HEK293T (cell line): ENCODE measurements at regions not wholly inside any gene's neighbourhood (a gene's known extent, or its start where the extent isn't known, plus 50 kb on each side); places are given as distances from the start of the nearest gene placed in this dataset.

Experiments
- CTCF ChIA-PET: fragments of 350-600 bp; formaldehyde crosslinking; extraction: SDS; loops from one replicate; lab custom pipeline; 2021; ENCODE audit warnings: antibody characterized with exemption, inconsistent platforms; lab: Yijun Ruan, JAX
- POLR2A ChIA-PET: fragments of 350-600 bp; formaldehyde crosslinking; extraction: SDS; loops from one replicate; lab custom pipeline; 2020; ENCODE audit warnings: antibody characterized with exemption, inconsistent platforms; lab: Yijun Ruan, JAX
- DNase-seq: peaks from one replicate; pipeline ENCODE4 v3.0.0; 2012; ENCODE audit warnings: mixed read lengths; ENCODE audit errors: extremely low spot score
- ARNT ChIP-seq: fragments of 450-650 bp; IDR thresholded peaks from 2 replicates; pipeline ENCODE4 v1.6.1; 2017; ENCODE audit warnings: mild to moderate bottlenecking
- BHLHE40 ChIP-seq: fragments of 450-650 bp; IDR thresholded peaks from 2 replicates; pipeline ENCODE4 v1.6.1; 2016; ENCODE audit warnings: mild to moderate bottlenecking, moderate library complexity, borderline replicate concordance
- CTBP1 ChIP-seq: fragments of 450-650 bp; IDR thresholded peaks from 2 replicates; pipeline ENCODE4 v1.6.1; 2016; ENCODE audit warnings: borderline replicate concordance
- ELF4 ChIP-seq: fragments of 450-650 bp; IDR thresholded peaks from 2 replicates; pipeline ENCODE4 v1.6.1; 2017; ENCODE audit warnings: antibody characterized with exemption
- FOXA1 ChIP-seq: fragments of 450-650 bp; IDR thresholded peaks from 2 replicates; pipeline ENCODE4 v1.6.1; 2016; ENCODE audit warnings: mild to moderate bottlenecking
- FOXK2 ChIP-seq: fragments of 450-650 bp; IDR thresholded peaks from 2 replicates; pipeline ENCODE4 v1.6.1; 2016; ENCODE audit warnings: mild to moderate bottlenecking
- FOXM1 ChIP-seq: fragments of 450-650 bp; IDR thresholded peaks from 2 replicates; pipeline ENCODE4 v1.6.1; 2017; ENCODE audit warnings: mild to moderate bottlenecking, borderline replicate concordance
- HDGF ChIP-seq: fragments of 450-650 bp; IDR thresholded peaks from 2 replicates; pipeline ENCODE4 v1.6.1; 2017; ENCODE audit warnings: antibody characterized with exemption, borderline replicate concordance
- L3MBTL2 ChIP-seq: fragments of 450-650 bp; conservative IDR thresholded peaks from 2 replicates; pipeline ENCODE4 v1.6.1; 2016; ENCODE audit warnings: mild to moderate bottlenecking
- LEF1 ChIP-seq: fragments of 450-650 bp; IDR thresholded peaks from 2 replicates; pipeline ENCODE4 v1.6.1; 2017; ENCODE audit warnings: mild to moderate bottlenecking, borderline replicate concordance
- NFRKB ChIP-seq: fragments of 450-650 bp; IDR thresholded peaks from 2 replicates; pipeline ENCODE4 v1.6.1; 2016; ENCODE audit warnings: mild to moderate bottlenecking, moderate library complexity
- SP1 ChIP-seq: fragments of 450-650 bp; IDR thresholded peaks from 2 replicates; pipeline ENCODE4 v1.6.1; 2017
- SUZ12 ChIP-seq: fragments of 450-650 bp; IDR thresholded peaks from 2 replicates; pipeline ENCODE4 v1.6.1; 2016; ENCODE audit warnings: mild to moderate bottlenecking
- TARDBP ChIP-seq: fragments of 450-650 bp; IDR thresholded peaks from 2 replicates; pipeline ENCODE4 v1.6.1; 2016
- ZNF384 ChIP-seq: fragments of 450-650 bp; IDR thresholded peaks from 2 replicates; pipeline ENCODE4 v1.6.1; 2016
- TF ChIP-seq, protein P1 (sequence below): fragments of 450-650 bp; IDR thresholded peaks from 2 replicates; pipeline ENCODE4 v1.6.1; 2016

GRCh38 chr5:158430166-158430797, 571.3 kb upstream of the CLINT1 start:
- POLR2A ChIA-PET: no interaction called here
- no peak for TF ChIP-seq L3MBTL2
- no peak for TF ChIP-seq ELF4
- no peak for TF ChIP-seq SP1
- TF ChIP-seq ARNT: no peak
- TF ChIP-seq SUZ12: no peak
- CTCF ChIA-PET: no interaction called here
- no peak for DNase-seq

GRCh38 chr5:158429564-158429963, 570.6 kb upstream of the CLINT1 start:
- CTCF ChIA-PET: no interaction called here
- DNase-seq: no peak
- POLR2A ChIA-PET: no interaction called here
- no peak for TF ChIP-seq FOXM1
- no peak for TF ChIP-seq LEF1
- TF ChIP-seq ZNF384: no peak
- TF ChIP-seq, protein P1, sequence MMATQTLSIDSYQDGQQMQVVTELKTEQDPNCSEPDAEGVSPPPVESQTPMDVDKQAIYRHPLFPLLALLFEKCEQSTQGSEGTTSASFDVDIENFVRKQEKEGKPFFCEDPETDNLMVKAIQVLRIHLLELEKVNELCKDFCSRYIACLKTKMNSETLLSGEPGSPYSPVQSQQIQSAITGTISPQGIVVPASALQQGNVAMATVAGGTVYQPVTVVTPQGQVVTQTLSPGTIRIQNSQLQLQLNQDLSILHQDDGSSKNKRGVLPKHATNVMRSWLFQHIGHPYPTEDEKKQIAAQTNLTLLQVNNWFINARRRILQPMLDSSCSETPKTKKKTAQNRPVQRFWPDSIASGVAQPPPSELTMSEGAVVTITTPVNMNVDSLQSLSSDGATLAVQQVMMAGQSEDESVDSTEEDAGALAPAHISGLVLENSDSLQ: no peak
- no peak for TF ChIP-seq FOXA1
- no peak for TF ChIP-seq HDGF
- TF ChIP-seq NFRKB: no peak
- TF ChIP-seq ARNT: no peak
- no peak for TF ChIP-seq SP1
- no peak for TF ChIP-seq BHLHE40
- no peak for TF ChIP-seq CTBP1

- TF ChIP-seq BHLHE40: no peak
- no peak for TF ChIP-seq L3MBTL2
- TF ChIP-seq TARDBP: no peak
- TF ChIP-seq SP1: no peak
- no peak for TF ChIP-seq NFRKB
- no peak for TF ChIP-seq FOXK2
- no peak for TF ChIP-seq FOXA1
- no peak for TF ChIP-seq CTBP1
- ChIA-PET POLR2A (no interaction called here), CTCF (no interaction called here)
- DNase-seq: no peak
Observed at GRCh38 chr5:158423623-158424200, 564.8 kb upstream of the CLINT1 start.

DNA sequence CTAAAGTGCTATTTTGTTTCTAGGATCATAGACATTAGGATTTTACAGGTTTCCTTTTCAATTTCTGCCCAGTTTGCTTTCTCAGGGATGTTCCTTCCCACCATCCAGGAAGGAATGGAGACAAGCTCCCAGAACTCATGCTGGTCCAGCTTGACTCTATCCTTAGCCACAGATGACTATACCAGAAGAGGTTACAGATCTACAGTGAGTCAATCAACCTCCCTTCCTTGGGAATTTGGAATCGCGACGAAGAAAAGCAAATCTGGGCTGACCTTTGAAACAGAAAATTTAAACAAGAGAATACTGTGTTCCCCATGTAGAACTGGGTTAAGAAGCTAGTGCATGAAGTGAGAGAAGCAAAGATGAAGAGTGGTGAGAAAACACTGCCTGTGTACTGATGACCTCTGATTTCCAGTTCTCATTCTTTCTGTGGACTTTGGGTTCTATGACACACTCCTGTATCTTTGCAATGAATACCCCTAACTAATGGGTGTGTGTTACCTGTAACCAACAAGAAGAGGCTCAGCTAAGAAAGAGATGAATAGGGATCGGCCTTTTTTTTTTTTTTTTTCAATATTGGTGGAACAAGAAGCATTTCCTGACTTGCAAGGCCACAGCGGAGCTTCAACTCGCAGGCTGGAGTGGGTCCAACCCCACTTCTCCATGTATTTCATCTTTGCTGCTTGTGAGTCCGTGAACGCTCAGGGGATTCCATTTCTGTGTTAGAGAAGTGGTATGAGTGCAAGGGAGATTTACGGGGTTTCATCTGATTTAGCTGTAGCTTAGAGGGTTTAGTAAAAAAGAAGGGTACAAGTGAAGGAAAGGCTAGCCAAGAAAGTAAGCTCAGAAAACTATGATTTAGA, 563.9 kb upstream of the CLINT1 start:
- TF ChIP-seq SP1: no peak
- TF ChIP-seq ARNT: no peak
- no peak for TF ChIP-seq SUZ12
- TF ChIP-seq ZNF384: no peak
- TF ChIP-seq TARDBP: no peak
- TF ChIP-seq FOXA1: no peak
- TF ChIP-seq ELF4: no peak
- TF ChIP-seq, protein P1: no peak
- no peak for TF ChIP-seq CTBP1
- TF ChIP-seq BHLHE40: no peak
- no peak for TF ChIP-seq FOXK2
- no peak for TF ChIP-seq HDGF
- TF ChIP-seq NFRKB: no peak
- TF ChIP-seq LEF1: no peak
- TF ChIP-seq FOXM1: no peak
- TF ChIP-seq L3MBTL2: no peak
- ChIA-PET CTCF (interaction anchor here (0.7 kb wide), 1 partner anchor 58 kb away, joined by 3 read pairs; no protein-coding TSS in a partner anchor), POLR2A (no interaction called here)
- DNase-seq: no peak

GRCh38 chr5:158421319-158421718, 562.4 kb upstream of the CLINT1 start:
- ChIA-PET POLR2A (no interaction called here), CTCF (no interaction called here)
- DNase-seq: no peak
- TF ChIP-seq L3MBTL2 (no peak), ELF4 (no peak), CTBP1 (no peak), FOXA1 (no peak), HDGF (no peak), FOXK2 (no peak), NFRKB (no peak), ARNT (no peak), SUZ12 (no peak), TARDBP (no peak), ZNF384 (no peak), FOXM1 (no peak), SP1 (no peak), BHLHE40 (no peak)
- TF ChIP-seq, protein P1: no peak

GRCh38 chr5:158419186-158419585, 560.2 kb upstream of the CLINT1 start:
- ChIA-PET CTCF (no interaction called here), POLR2A (no interaction called here)
- no peak for DNase-seq
- TF ChIP-seq L3MBTL2: no peak
- TF ChIP-seq FOXK2: no peak
- no peak for TF ChIP-seq BHLHE40
- no peak for TF ChIP-seq TARDBP
- TF ChIP-seq CTBP1: no peak
- no peak for TF ChIP-seq LEF1
- no peak for TF ChIP-seq HDGF
- no peak for TF ChIP-seq ELF4
- TF ChIP-seq FOXM1: no peak
- no peak for TF ChIP-seq SP1
- no peak for TF ChIP-seq FOXA1
- TF ChIP-seq ARNT: no peak
- TF ChIP-seq NFRKB: no peak
- no peak for TF ChIP-seq SUZ12
- TF ChIP-seq ZNF384: no peak
- TF ChIP-seq, protein P1: no peak
